HEK293T (cell line): ENCODE measurements at regions not wholly inside any gene's neighbourhood (a gene's known extent, or its start where the extent isn't known, plus 50 kb on each side); places are given as distances from the start of the nearest gene placed in this dataset.

ENCODE experiments used
- FOXK2 ChIP-seq: fragments of 450-650 bp; IDR thresholded peaks from 2 replicates; pipeline ENCODE4 v1.6.1; 2016; ENCODE audit warnings: mild to moderate bottlenecking
- NFRKB ChIP-seq: fragments of 450-650 bp; IDR thresholded peaks from 2 replicates; pipeline ENCODE4 v1.6.1; 2016; ENCODE audit warnings: mild to moderate bottlenecking, moderate library complexity
- ZNF384 ChIP-seq: fragments of 450-650 bp; IDR thresholded peaks from 2 replicates; pipeline ENCODE4 v1.6.1; 2016

GRCh38 chr7:54697659-54698186 is 61.3 kb downstream of the SEC61G start:
- TF ChIP-seq ZNF384 (no peak), NFRKB (no peak), FOXK2 (no peak)
